IPS-NIHi7 (cell line): ENCODE measurements at regions not wholly inside any gene's neighbourhood (a gene's known extent, or its start where the extent isn't known, plus 50 kb on each side); places are given as distances from the start of the nearest gene placed in this dataset.
"Not testable (repeated sequence)": the region's sequence is repeated elsewhere in the genome, so short reads cannot be mapped to it uniquely, and the experiment has no call there.

Source experiments
- DNase-seq: peaks from one replicate; pipeline ENCODE4 v3.0.0; 2012; ENCODE audit warnings: mixed read lengths; ENCODE audit errors: extremely low spot score

DNA sequence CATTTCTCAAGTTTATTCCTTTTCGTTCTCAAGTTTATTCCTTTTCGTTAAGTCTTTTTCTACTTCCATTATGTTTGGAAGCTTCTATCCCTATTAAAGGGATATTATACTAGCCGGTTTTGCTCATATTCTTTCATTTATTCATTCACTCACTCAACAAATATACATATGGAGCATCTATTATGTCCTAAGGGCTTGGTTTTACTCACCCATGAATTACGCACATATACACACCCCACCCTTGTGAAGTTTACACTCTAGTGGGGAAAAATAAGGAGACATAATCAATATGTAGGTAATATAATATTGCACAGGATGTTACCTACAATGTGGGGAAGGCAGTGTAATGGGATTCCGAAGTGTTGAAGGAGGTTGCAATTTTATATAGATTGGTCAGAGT is 90.5 kb downstream of the ACTL7B start:
- no peak for DNase-seq

- DNase-seq = no peak
These were observed 93.3 kb downstream of the ACTL7B start for GRCh38 chr9:108762348-108763055.

- peak; percentile 84 for DNase-seq
These were observed 94.0 kb downstream of the ACTL7B start for GRCh38 chr9:108761655-108762347.

DNA sequence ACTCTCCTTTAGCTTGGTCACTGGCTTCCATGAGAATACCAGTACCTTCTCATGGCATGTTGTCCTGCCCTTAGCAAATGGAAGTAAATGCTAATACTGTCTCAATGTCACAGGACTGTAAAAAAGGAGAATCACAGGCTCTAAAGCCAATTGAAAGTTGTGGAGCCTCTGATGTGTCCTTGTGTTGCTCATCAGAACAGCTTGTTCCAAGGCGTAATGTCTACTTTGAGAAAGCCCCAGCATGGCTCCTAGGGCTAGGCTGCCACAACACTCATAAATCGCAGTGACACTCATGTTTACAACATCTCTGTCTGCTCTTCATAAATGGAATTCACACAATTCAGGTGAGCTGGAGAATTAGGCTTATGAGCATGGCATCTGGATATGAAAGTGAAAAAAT is 94.9 kb downstream of the ACTL7B start:
- DNase-seq = no peak

DNA sequence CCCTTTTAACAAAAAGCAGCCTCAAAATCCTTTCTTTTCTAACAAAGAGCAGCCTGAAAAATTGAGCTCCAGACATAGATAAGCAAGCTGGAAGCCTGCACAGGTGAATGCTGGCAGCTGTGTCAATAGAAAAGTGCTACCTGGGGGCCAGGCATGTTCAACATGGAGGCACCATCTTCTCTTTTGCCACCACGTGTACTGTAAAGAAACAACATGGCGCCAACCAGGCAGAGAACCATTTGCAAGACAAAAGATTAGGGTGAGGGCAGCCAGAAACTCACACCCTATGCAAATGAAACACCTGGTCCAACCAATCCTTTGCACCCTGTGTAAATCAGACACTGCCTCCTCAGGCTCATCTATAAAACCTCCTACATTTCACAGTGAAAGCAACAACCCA is 96.0 kb downstream of the ACTL7B start:
- no peak for DNase-seq

- no peak for DNase-seq
These were observed 96.4 kb downstream of the ACTL7B start for GRCh38 chr9:108759399-108759798.

DNA sequence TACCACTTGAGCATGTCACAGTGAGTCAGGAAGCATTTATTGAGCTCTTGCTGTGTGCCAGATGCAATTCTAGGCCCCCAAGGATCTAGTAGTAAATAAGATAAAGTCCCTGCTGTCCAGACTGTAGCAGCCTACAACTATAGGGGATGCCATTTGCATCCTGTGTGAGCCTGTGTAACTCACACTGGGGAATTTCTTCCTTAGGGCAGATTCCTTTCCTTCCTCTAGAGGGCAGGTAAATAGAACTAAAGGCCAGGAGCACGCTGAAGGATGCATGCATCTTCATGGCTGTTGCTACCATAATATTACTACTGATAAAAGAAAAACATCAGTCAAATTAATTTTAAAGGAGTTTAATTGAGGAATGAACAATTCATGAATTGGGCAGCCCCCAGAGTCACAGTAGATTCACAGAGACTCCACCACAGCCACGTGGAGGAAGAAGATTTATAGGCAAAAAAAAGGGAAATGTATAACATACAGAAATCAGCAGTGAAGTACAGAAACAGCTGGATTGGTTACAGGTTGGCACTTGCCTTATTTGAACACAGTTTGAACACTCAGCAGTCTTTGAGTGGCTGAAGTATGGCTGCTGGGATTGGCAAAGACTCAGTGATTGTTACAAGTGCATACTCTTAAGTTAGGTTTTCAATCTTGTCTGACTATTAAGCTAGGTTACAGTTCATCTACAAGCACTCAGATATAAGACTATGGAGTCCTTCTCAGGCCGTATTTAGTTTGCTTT is 98.9 kb downstream of the ACTL7B start:
- peak; percentile 63 for DNase-seq

DNA sequence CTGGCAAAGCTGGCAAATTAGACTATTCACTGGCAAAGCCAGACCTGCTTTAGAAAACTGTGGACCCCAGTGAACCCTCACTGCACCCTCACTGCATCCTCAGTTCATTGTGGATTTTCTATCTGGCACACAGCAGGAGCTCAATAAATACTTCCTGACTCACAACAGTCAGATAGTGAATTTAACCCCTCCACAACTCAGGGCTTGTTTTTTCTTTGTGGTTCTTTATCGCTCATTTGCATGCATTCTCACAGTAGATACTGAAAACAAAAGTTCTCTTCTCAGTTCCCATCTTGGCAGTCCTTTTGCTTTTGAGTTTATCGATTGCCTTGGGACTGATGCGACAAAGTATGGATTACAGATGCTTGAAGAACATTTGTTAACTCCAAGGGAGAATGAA is 99.8 kb downstream of the ACTL7B start:
- DNase-seq = no peak

GRCh38 chr9:108751369-108751768 is 104.4 kb downstream of the ACTL7B start:
- no peak for DNase-seq

- no peak for DNase-seq
These were observed 105.0 kb downstream of the ACTL7B start for GRCh38 chr9:108750661-108751215.

- no peak for DNase-seq
These were observed 107.0 kb downstream of the ACTL7B start for GRCh38 chr9:108748776-108749175.

DNA sequence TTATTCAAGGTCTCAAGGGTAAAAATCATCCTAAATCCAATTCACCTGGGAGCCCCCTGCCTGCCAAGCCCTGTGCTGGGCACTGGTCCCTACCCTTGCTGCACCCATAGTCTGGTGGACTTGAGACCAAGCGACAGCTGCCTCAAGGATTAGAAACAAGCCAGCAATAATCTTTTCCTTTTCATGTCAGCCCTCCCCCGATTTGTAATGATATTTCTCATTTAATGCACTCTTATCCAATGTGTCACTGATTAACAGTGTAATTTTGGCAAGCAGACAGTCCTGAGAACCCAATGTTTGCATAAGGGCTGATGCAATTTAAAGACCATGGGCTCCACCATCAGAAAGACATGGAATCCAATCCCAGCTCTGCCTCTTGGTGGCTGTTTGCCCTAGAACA is 108.9 kb downstream of the ACTL7B start:
- DNase-seq = no peak

GRCh38 chr9:108746001-108746400 is 109.8 kb downstream of the ACTL7B start:
- no peak for DNase-seq

- no peak for DNase-seq
These were observed 111.1 kb downstream of the ACTL7B start for GRCh38 chr9:108744641-108745040.

GRCh38 chr9:108743901-108744371 is 111.8 kb downstream of the ACTL7B start:
- DNase-seq = no peak

DNA sequence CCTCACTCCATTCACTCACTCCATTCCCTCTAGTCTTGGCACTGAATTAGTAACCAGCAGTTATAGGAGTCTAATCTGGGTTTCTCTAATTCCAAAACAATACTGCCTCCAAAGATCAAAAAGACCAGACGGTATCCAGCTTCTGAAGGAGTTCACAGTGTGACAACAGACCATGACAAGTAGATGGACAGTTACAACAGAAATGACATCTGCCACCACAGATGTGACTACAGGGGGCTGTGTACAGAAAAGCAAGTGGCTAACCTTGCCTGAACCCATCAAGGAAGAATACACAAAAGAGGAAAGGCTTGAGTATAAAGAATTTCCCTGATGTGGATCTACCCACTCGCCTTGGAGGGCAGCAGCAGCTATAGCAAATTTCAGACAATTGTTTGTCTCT is 112.4 kb downstream of the ACTL7B start:
- DNase-seq = no peak

DNA sequence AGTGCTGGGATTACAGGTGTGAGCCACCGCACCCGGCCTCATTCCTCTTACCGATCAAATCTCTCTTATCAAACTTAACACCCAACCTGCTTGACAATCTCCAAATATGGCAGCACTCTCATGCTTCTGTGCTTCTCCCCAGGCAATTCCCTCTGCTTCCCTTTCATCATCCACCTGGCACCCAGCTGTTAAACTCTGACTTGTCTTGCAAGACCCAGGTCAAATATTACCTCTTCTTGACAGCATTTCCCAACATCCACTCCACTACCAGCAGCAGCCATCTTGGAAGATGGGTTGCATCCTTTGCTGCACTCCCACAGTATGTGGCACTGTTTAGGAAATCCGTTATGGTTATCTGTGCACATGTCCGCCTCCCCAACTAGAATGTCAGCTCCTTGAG is 113.6 kb downstream of the ACTL7B start:
- no peak for DNase-seq

GRCh38 chr9:108731292-108731691 is 124.5 kb downstream of the ACTL7B start:
- not testable (repeated sequence) for DNase-seq

DNA sequence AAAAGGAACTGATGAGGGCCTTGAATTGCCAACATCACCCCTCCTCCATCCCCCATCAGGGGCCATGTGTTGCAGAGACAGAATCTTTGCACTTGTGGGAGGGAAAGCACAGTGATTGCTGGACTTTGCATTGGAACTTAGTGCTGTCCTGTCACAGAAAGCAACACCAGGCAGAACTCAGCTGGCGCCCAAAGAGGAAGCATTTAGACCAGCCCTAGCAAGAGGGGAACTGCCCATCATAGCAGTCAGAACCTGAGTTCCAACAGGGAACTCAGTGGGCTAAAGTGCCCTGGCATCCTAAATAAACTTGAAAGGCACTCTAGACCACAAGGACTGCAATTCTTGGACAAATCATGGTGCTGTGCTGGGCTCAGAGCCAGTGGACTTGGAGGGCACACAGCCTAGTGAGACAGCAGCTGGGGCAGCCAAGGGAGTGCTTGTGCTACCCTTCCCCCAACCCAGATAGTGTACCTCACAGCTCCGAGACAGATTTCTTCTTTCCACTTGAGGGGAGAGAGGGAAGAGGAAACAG is 128.1 kb downstream of the ACTL7B start:
- no peak for DNase-seq

GRCh38 chr9:108724652-108725051 is 131.1 kb downstream of the ACTL7B start:
- peak; percentile 2 for DNase-seq

DNA sequence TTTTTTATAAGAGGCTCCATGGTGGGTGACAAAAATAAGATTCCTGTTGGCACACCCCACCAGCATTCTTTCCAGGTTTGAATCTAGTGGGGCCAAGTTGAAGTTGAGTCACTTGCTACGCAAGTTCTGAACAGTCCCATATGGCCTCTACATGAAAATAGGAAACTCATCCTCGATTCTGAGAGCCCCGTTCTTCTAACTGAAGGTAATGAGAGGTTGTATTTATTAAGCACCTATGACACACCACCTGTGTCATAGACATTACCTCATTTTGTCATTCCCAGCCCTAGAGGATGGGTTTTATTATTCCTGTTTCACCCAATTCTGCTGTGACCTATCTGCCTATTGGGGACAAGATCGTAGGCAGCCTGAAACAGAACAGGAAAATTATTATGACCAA is 131.7 kb downstream of the ACTL7B start:
- no peak for DNase-seq

DNA sequence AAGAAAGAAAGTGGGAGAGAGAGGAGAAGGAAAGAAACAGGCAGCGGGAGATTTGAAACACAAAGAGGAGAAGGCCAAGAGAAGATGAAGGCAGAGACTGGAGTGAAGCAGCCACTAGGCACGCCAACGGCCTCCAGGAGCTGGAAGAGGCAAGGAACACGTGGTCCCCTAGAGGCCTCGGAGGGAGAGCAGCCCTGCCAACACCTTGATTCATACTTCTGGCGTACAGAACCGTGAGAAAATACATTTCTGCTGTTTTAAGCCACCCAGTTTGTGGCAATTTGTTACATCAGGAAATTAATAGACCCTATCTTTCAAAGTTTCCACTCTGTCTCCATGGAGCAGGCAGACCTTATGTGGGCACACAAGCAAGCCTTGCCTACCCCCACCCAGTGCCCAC is 133.4 kb downstream of the ACTL7B start:
- no peak for DNase-seq
